OCI-LY7 (cell line): ENCODE measurements at regions not wholly inside any gene's neighbourhood (a gene's known extent, or its start where the extent isn't known, plus 50 kb on each side); places are given as distances from the start of the nearest gene placed in this dataset.

Experiments
- BruUV-seq: library from RNA; stranded (reverse); fragments of 400-500 nt; replicated peaks from 2 replicates; lab custom pipeline; 2021; lab: Mats Ljungman, UMichigan
- CTCF ChIA-PET: fragments of 300-600 bp; sonication (Branson Sonifier 250); formaldehyde crosslinking; loops from one replicate; lab custom pipeline; 2022; ENCODE audit warnings: antibody characterized with exemption; ENCODE audit not compliant: unreplicated experiment; lab: Charles Lee
- POLR2A ChIA-PET: fragments of 300-600 bp; sonication (Branson Sonifier 250); formaldehyde crosslinking; loops from one replicate; lab custom pipeline; 2022; ENCODE audit warnings: antibody characterized with exemption; lab: Charles Lee
- DNase-seq: peaks from one replicate; pipeline ENCODE4 v3.0.0-alpha.2; 2015; ENCODE audit warnings: low spot score
- H2AFZ ChIP-seq: fragments of 200-600 bp; sonication (generic), shearing (Covaris generic); 2 replicates; pipeline ENCODE4 v1.6.1; 2014; ENCODE audit warnings: mild to moderate bottlenecking, antibody characterized with exemption, low read length, moderate library complexity
- H3K27ac ChIP-seq: fragments of 200-600 bp; sonication (generic); 2 replicates; pipeline ENCODE4 v1.5.1; 2014; ENCODE audit warnings: mixed run types, low read depth, mild to moderate bottlenecking, moderate library complexity, low read length, inconsistent platforms; ENCODE audit not compliant: poor library complexity, severe bottlenecking
- H3K36me3 ChIP-seq: fragments of 200-600 bp; sonication (generic); 2 replicates; pipeline ENCODE4 v1.6.1; 2014; ENCODE audit warnings: mild to moderate bottlenecking, antibody characterized with exemption, low read length, moderate library complexity, mixed read lengths; ENCODE audit not compliant: insufficient read depth
- H3K4me1 ChIP-seq: fragments of 200-600 bp; sonication (generic); 2 replicates; pipeline ENCODE4 v1.5.1; 2014; ENCODE audit warnings: mild to moderate bottlenecking, low read length; ENCODE audit not compliant: insufficient read depth, poor library complexity, severe bottlenecking
- H3K4me2 ChIP-seq: fragments of 200-600 bp; sonication (generic); 2 replicates; pipeline ENCODE4 v1.6.1; 2014; ENCODE audit warnings: mild to moderate bottlenecking, low read length
- H3K4me3 ChIP-seq: fragments of 200-600 bp; sonication (generic); 2 replicates; pipeline ENCODE4 v1.5.1; 2014; ENCODE audit warnings: mild to moderate bottlenecking, low read depth, low read length; ENCODE audit not compliant: poor library complexity, severe bottlenecking
- H3K79me2 ChIP-seq: fragments of 200-600 bp; sonication (generic); 2 replicates; pipeline ENCODE4 v1.6.1; 2016; ENCODE audit warnings: low read depth, mild to moderate bottlenecking, low read length, moderate library complexity, mixed read lengths; ENCODE audit not compliant: insufficient read depth
- H3K9me2 ChIP-seq: fragments of 200-600 bp; sonication (generic); 2 replicates; pipeline ENCODE4 v1.6.1; 2016; ENCODE audit warnings: mild to moderate bottlenecking, low read length, mixed read lengths; ENCODE audit not compliant: insufficient read depth
- H3K9me3 ChIP-seq: fragments of 200-600 bp; sonication (generic); 2 replicates; pipeline ENCODE4 v1.6.1; 2014; ENCODE audit warnings: mild to moderate bottlenecking, mixed run types, low read length, mixed read lengths
- H4K20me1 ChIP-seq: fragments of 200-600 bp; sonication (generic); 2 replicates; pipeline ENCODE4 v1.6.1; 2014; ENCODE audit warnings: mild to moderate bottlenecking, antibody characterized with exemption, low read length, moderate library complexity, mixed read lengths; ENCODE audit not compliant: insufficient read depth
- CTCF ChIP-seq: fragments of 200-600 bp; sonication (generic); conservative IDR thresholded peaks from 2 replicates; pipeline ENCODE4 v1.5.1; 2014; ENCODE audit warnings: mild to moderate bottlenecking, antibody characterized with exemption, low read length, moderate library complexity, mixed read lengths
- EZH2phosphoT487 ChIP-seq: fragments of 200-600 bp; sonication (generic); IDR thresholded peaks from 2 replicates; pipeline ENCODE4 v1.6.1; 2018; ENCODE audit warnings: low read depth, borderline replicate concordance, mild to moderate bottlenecking, mixed run types, antibody characterized with exemption, low read length, moderate library complexity, mixed read lengths
- intact Hi-C: fragments of 100-400 bp; cut with micrococcal nuclease; formaldehyde crosslinking; loops from one replicate; pipeline ENCODE4 v1.10.0; 2022; ENCODE audit not compliant: unreplicated experiment

- Histone ChIP-seq H3K79me2 (no peaks in the 10 kb centered on the region), H3K4me2 (no peak overlapping the region), H3K4me1 (no peaks in the 10 kb centered on the region), H3K9me2 (no peaks in the 10 kb centered on the region), H3K4me3 (no peak overlapping the region), H3K27ac (no peak overlapping the region), H3K9me3 (no peaks in the 10 kb centered on the region), H4K20me1 (no peaks in the 10 kb centered on the region), H2AFZ (no peak overlapping the region), H3K36me3 (no peaks in the 10 kb centered on the region)
- ChIA-PET POLR2A (interaction anchor here (0.6 to 1.3 kb wide), 2 partner anchors 14 to 364 kb away, joined by 3 to 4 read pairs; no protein-coding TSS in a partner anchor), CTCF (no interaction called here)
- TF ChIP-seq EZH2phosphoT487 (no peak), CTCF (no peak)
- no peak for DNase-seq
- BruUV-seq, result no TSS peak
- intact Hi-C loops, result no loop called here
These were observed 335.1 kb upstream of the PROK2 start for GRCh38 chr3:72120039-72120438.

- no peak overlapping the region for H3K27ac ChIP-seq
- no peaks in the 10 kb centered on the region for H3K79me2 ChIP-seq
- no peaks in the 10 kb centered on the region for H4K20me1 ChIP-seq
- H2AFZ ChIP-seq, result no peak overlapping the region
- H3K4me2 ChIP-seq, result no peak overlapping the region
- DNase-seq, result no peak
- CTCF ChIA-PET, result no interaction called here
- intact Hi-C loops, result no loop called here
- H3K36me3 ChIP-seq, result no peaks in the 10 kb centered on the region
- no peaks in the 10 kb centered on the region for H3K4me1 ChIP-seq
- TF ChIP-seq EZH2phosphoT487 (no peak), CTCF (no peak)
- POLR2A ChIA-PET, result interaction anchor here (0.7 to 1.5 kb wide), 4 partner anchors 9 to 47 kb away, joined by 3 to 5 read pairs (median 4); no protein-coding TSS in a partner anchor
- H3K4me3 ChIP-seq, result no peak overlapping the region
- H3K9me2 ChIP-seq, result no peaks in the 10 kb centered on the region
- BruUV-seq, result no TSS peak
- no peaks in the 10 kb centered on the region for H3K9me3 ChIP-seq
These were observed 333.7 kb upstream of the PROK2 start for GRCh38 chr3:72118628-72119027.

- TF ChIP-seq EZH2phosphoT487, result no peak
- TF ChIP-seq CTCF, result no peak
- DNase-seq, result no peak
- H3K4me3 ChIP-seq, result no peak overlapping the region
- H2AFZ ChIP-seq, result no peak overlapping the region
- ChIA-PET CTCF (no interaction called here), POLR2A (interaction anchor here (1.0 to 1.4 kb wide), 2 partner anchors 15 to 19 kb away, joined by 3 to 7 read pairs; no protein-coding TSS in a partner anchor)
- H3K79me2 ChIP-seq, result no peaks in the 10 kb centered on the region
- no peaks in the 10 kb centered on the region for H3K36me3 ChIP-seq
- H3K9me2 ChIP-seq, result no peaks in the 10 kb centered on the region
- intact Hi-C loops, result no loop called here
- no TSS peak for BruUV-seq
- H3K4me2 ChIP-seq, result no peak overlapping the region
- H3K27ac ChIP-seq, result no peak overlapping the region
- no peaks in the 10 kb centered on the region for H3K9me3 ChIP-seq
- no peaks in the 10 kb centered on the region for H3K4me1 ChIP-seq
- no peaks in the 10 kb centered on the region for H4K20me1 ChIP-seq
These were observed 331.3 kb upstream of the PROK2 start for GRCh38 chr3:72116226-72116625.
